ENCODE measurements at regions not wholly inside any gene's neighbourhood (a gene's known extent, or its start where the extent isn't known, plus 50 kb on each side); places are given as distances from the start of the nearest gene placed in this dataset.

DNA sequence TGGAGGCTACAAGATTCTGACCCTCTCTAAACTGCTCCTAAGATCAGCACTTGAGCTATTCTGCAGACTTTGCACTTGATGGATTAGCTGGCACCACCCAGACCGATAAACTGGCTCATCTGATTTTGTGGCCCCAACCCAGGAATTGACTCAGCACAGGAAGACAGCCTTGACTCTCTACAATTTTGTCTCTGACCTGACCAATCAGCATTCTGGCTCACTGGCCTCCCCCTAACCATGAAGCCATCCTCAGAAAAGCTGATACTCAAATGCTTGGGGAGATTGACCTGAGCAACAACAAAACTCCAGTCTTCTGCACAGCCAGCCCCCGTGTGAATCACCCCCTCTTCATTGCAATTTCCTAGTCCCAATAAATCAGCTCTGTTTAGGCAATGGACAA, 195.4 kb upstream of the PPP1R2C start:
- Histone ChIP-seq H3K9me3 (no peaks in the 10 kb centered on the region), H3K4me1 (no peaks in the 10 kb centered on the region), H3K27ac (no peak overlapping the region), H3K36me3 (no peaks in the 10 kb centered on the region), H3K4me3 (no peak overlapping the region), H3K27me3 (no peaks in the 10 kb centered on the region)
- TF ChIP-seq EP300 (IDR thresholded peaks at IDR 0.05): no peak
- no peak for TF ChIP-seq POLR2A (IDR thresholded peaks at IDR 0.05)
- TF ChIP-seq, protein P1, sequence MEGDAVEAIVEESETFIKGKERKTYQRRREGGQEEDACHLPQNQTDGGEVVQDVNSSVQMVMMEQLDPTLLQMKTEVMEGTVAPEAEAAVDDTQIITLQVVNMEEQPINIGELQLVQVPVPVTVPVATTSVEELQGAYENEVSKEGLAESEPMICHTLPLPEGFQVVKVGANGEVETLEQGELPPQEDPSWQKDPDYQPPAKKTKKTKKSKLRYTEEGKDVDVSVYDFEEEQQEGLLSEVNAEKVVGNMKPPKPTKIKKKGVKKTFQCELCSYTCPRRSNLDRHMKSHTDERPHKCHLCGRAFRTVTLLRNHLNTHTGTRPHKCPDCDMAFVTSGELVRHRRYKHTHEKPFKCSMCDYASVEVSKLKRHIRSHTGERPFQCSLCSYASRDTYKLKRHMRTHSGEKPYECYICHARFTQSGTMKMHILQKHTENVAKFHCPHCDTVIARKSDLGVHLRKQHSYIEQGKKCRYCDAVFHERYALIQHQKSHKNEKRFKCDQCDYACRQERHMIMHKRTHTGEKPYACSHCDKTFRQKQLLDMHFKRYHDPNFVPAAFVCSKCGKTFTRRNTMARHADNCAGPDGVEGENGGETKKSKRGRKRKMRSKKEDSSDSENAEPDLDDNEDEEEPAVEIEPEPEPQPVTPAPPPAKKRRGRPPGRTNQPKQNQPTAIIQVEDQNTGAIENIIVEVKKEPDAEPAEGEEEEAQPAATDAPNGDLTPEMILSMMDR (IDR thresholded peaks at IDR 0.05): no peak
- no peak for TF ChIP-seq POLR2AphosphoS5 (IDR thresholded peaks at IDR 0.05)
- no peak for ATAC-seq (ENCODE audit: low FRiP score in 2 of 2)
- DNase-seq: no peak
- 74 to 80% methylated on average over 1 to 2 of the region's 2 CpGs for WGBS, 2 donors

DNA sequence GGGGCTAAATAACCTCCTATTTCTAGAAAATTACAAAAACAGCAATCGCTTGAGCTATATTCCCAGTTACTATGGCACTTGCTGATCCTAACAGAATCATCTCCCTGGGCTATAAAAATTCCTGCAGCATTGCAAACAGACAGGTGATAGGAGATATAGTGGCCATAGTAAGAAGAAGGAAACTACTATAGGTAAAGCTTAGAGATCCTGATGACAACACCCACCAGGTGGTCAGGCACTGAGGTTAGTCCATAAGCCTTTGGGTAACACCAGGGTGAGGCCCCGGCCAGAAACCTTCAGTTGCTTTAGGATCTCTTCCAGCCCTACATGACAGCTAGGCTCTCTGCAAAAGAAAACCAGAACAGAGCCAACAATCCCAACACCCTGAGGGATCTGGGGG, 197.9 kb upstream of the PPP1R2C start:
- no peak for ATAC-seq (ENCODE audit: low FRiP score in 2 of 2)
- Histone ChIP-seq H3K4me3 (no peak overlapping the region), H3K27me3 (no peaks in the 10 kb centered on the region), H3K27ac (no peak overlapping the region), H3K4me1 (no peaks in the 10 kb centered on the region), H3K36me3 (no peaks in the 10 kb centered on the region), H3K9me3 (no peaks in the 10 kb centered on the region)
- 88 to 100% methylated on average over 1 to 2 of the region's 2 CpGs for WGBS, 2 donors
- no peak for TF ChIP-seq POLR2A (IDR thresholded peaks at IDR 0.05)
- TF ChIP-seq POLR2AphosphoS5 (IDR thresholded peaks at IDR 0.05): no peak
- TF ChIP-seq EP300 (IDR thresholded peaks at IDR 0.05): no peak
- TF ChIP-seq, protein P1 (IDR thresholded peaks at IDR 0.05): no peak
- DNase-seq: no peak

DNA sequence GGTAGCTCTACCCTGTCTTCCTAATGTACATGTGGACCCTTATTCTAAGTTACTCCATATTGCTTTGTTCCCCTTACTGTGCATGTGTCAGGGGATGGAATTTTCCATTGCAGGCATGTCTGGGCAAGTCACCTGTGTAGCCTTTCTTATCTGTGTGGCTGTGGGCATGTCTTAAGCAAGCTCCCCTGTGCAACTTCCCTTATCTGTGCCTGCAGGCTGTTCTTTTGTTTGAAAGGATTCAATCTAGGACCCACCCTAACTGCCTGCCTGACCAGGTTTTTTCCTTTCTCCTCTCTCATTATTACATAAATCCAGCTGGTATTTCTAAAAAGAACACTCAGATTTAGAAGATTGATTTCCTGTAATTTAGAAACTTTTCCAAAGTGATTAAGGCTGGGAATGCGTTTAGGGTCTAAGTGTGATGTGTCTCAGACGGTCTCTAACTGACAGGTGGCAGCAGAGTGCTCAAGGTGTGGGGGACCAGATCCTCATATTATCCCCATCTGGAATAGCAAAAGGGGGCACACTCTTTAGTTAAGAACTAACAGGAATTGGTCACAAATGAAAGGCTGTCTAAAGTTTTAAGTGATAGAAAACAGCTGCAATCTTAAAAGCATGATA, 198.9 kb upstream of the PPP1R2C start:
- H3K27me3 ChIP-seq: no peaks in the 10 kb centered on the region
- H3K4me3 ChIP-seq: no peak overlapping the region
- TF ChIP-seq EP300 (IDR thresholded peaks at IDR 0.05): no peak
- TF ChIP-seq POLR2AphosphoS5 (IDR thresholded peaks at IDR 0.05): no peak
- no peak for TF ChIP-seq POLR2A (IDR thresholded peaks at IDR 0.05)
- TF ChIP-seq, protein P1 (IDR thresholded peaks at IDR 0.05): no peak
- ATAC-seq (ENCODE audit: low FRiP score in 2 of 2) (no peak), DNase-seq (no peak)
- no peak overlapping the region for H3K27ac ChIP-seq
- WGBS, 2 donors: 41 to 57% methylated on average over 2 of the region's 2 CpGs
- no peaks in the 10 kb centered on the region for H3K4me1 ChIP-seq
- no peaks in the 10 kb centered on the region for H3K36me3 ChIP-seq
- H3K9me3 ChIP-seq: no peaks in the 10 kb centered on the region

DNA sequence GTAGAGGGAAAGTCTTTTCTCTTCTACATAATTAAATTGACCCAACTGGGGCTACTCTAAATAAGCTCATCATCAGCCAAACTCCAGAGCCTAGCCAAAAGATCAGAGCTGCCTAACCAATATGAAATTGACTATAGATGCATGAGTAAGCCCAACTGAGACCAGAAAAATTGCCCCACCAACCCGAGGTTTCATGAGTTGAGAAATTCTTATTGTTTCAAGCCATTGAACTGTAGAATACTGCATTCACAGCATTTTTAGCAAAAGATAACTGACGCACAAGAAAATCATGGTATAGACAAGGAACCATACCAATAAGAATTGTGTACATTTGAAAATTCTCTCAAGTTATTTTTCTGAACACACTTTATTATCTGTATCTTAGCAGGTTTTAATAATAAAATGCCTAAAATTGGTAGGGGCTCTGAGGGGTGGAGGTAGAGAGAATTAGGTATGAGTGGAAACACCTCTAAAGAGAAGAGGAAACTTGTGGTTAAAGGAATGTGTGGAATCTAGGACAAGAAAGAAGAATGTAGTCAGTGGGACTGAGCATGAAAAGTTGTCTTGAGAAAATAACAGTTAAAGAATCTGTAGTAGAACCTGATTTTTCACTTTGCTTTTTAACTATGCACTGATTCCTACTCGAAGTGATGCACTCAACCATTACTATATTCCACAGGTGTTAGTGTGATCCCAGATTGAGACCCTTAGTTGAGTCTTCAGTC, 200.9 kb upstream of the PPP1R2C start:
- no peak overlapping the region for H3K4me3 ChIP-seq
- H3K27me3 ChIP-seq: no peaks in the 10 kb centered on the region
- WGBS, 2 donors: 68 to 74% methylated on average over 3 of the region's 3 CpGs
- H3K4me1 ChIP-seq: no peaks in the 10 kb centered on the region
- TF ChIP-seq POLR2AphosphoS5 (IDR thresholded peaks at IDR 0.05) (no peak), POLR2A (IDR thresholded peaks at IDR 0.05) (no peak), EP300 (IDR thresholded peaks at IDR 0.05) (no peak)
- TF ChIP-seq, protein P1 (IDR thresholded peaks at IDR 0.05): no peak
- no peaks in the 10 kb centered on the region for H3K36me3 ChIP-seq
- no peak for ATAC-seq (ENCODE audit: low FRiP score in 2 of 2)
- DNase-seq: no peak
- no peak overlapping the region for H3K27ac ChIP-seq
- H3K9me3 ChIP-seq: no peaks in the 10 kb centered on the region

DNA sequence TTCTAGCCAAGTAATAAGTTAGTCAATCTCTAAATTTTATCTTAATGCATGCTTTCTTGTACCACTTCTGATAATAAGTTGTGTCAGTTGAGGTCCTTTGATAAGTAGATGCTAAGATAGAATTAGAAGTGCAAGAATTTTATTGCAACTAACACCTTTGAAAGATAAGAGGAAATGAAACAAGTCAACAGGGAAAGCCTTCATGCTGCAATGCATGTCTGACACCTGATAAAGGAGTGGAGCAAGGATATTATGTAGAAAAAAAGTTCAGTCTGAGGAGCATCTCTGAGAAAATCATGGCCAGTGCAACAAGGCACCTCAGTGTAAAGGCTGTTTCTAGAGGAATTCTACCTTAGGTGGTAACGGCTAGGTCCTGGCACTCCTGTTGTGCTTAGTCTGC, 210.7 kb upstream of the PPP1R2C start:
- Histone ChIP-seq H3K36me3 (no peaks in the 10 kb centered on the region), H3K9me3 (no peaks in the 10 kb centered on the region), H3K27ac (no peak overlapping the region), H3K4me1 (no peaks in the 10 kb centered on the region), H3K27me3 (no peaks in the 10 kb centered on the region), H3K4me3 (no peak overlapping the region)
- WGBS, 2 donors: 50 to 100% methylated on average over 1 of the region's 1 CpG
- TF ChIP-seq, protein P1 (IDR thresholded peaks at IDR 0.05): no peak
- TF ChIP-seq POLR2AphosphoS5 (IDR thresholded peaks at IDR 0.05): no peak
- no peak for ATAC-seq (ENCODE audit: low FRiP score in 2 of 2)
- no peak for DNase-seq
